ENCODE measurements at regions not wholly inside any gene's neighbourhood (a gene's known extent, or its start where the extent isn't known, plus 50 kb on each side); places are given as distances from the start of the nearest gene placed in this dataset.

GRCh38 chr16:73255031-73255430, 207.1 kb upstream of the ZFHX3 start:
- DNase-seq (ENCODE audit: low spot score) = no peak

GRCh38 chr16:73253922-73254480, 206.1 kb upstream of the ZFHX3 start:
- no peak for DNase-seq (ENCODE audit: low spot score)

- DNase-seq (ENCODE audit: low spot score) = no peak
Observed at GRCh38 chr16:73252446-73252845, 204.5 kb upstream of the ZFHX3 start.

- DNase-seq (ENCODE audit: low spot score) = no peak
Observed at GRCh38 chr16:73251608-73252007, 203.7 kb upstream of the ZFHX3 start.

GRCh38 chr16:73248316-73248715, 200.4 kb upstream of the ZFHX3 start:
- DNase-seq (ENCODE audit: low spot score) = no peak

GRCh38 chr16:73240920-73241319, 193.0 kb upstream of the ZFHX3 start:
- DNase-seq (ENCODE audit: low spot score) = no peak

GRCh38 chr16:73237601-73238000, 189.7 kb upstream of the ZFHX3 start:
- no peak for DNase-seq (ENCODE audit: low spot score)

- no peak for DNase-seq (ENCODE audit: low spot score)
Observed at GRCh38 chr16:73234496-73234895, 186.6 kb upstream of the ZFHX3 start.

GRCh38 chr16:73233846-73234424, 186.0 kb upstream of the ZFHX3 start:
- DNase-seq (ENCODE audit: low spot score) = peak; percentile 20

- DNase-seq (ENCODE audit: low spot score) = peak; percentile 6
Observed at GRCh38 chr16:73233329-73233765, 185.4 kb upstream of the ZFHX3 start.

- peak; percentile 29 for DNase-seq (ENCODE audit: low spot score)
Observed at GRCh38 chr16:73232555-73233328, 184.8 kb upstream of the ZFHX3 start.

- no peak for DNase-seq (ENCODE audit: low spot score)
Observed at GRCh38 chr16:73231944-73232554, 184.1 kb upstream of the ZFHX3 start.

- DNase-seq (ENCODE audit: low spot score) = no peak
Observed at GRCh38 chr16:73231379-73231778, 183.5 kb upstream of the ZFHX3 start.

GRCh38 chr16:73230651-73231050, 182.7 kb upstream of the ZFHX3 start:
- DNase-seq (ENCODE audit: low spot score) = no peak

GRCh38 chr16:73228649-73229048, 180.7 kb upstream of the ZFHX3 start:
- DNase-seq (ENCODE audit: low spot score) = no peak

- no peak for DNase-seq (ENCODE audit: low spot score)
Observed at GRCh38 chr16:73226675-73227074, 178.7 kb upstream of the ZFHX3 start.

GRCh38 chr16:73225983-73226382, 178.1 kb upstream of the ZFHX3 start:
- DNase-seq (ENCODE audit: low spot score) = no peak

- DNase-seq (ENCODE audit: low spot score) = no peak
Observed at GRCh38 chr16:73220836-73221235, 172.9 kb upstream of the ZFHX3 start.

- DNase-seq (ENCODE audit: low spot score) = no peak
Observed at GRCh38 chr16:73219176-73219575, 171.2 kb upstream of the ZFHX3 start.

- no peak for DNase-seq (ENCODE audit: low spot score)
Observed at GRCh38 chr16:73217654-73218053, 169.7 kb upstream of the ZFHX3 start.

- no peak for DNase-seq (ENCODE audit: low spot score)
Observed at GRCh38 chr16:73216932-73217331, 169.0 kb upstream of the ZFHX3 start.

- DNase-seq (ENCODE audit: low spot score) = no peak
Observed at GRCh38 chr16:73215678-73216377, 167.9 kb upstream of the ZFHX3 start.

Data from pons (tissue), 1 donor.